Karpas-422 (cell line): ENCODE measurements at regions not wholly inside any gene's neighbourhood (a gene's known extent, or its start where the extent isn't known, plus 50 kb on each side); places are given as distances from the start of the nearest gene placed in this dataset.
"Not testable (repeated sequence)": the region's sequence is repeated elsewhere in the genome, so short reads cannot be mapped to it uniquely, and the experiment has no call there.

ENCODE experiments used
- DNase-seq: peaks from one replicate; pipeline ENCODE4 v3.0.0-alpha.2; 2015
- H2AFZ ChIP-seq: fragments of 200-600 bp; sonication (generic); 2 replicates; pipeline ENCODE4 v1.6.1; 2014; ENCODE audit warnings: antibody characterized with exemption, low read length, mixed read lengths
- H3K27ac ChIP-seq: fragments of 200-600 bp; sonication (generic); 2 replicates; pipeline ENCODE4 v1.5.1; 2014; ENCODE audit warnings: mild to moderate bottlenecking, low read length, moderate library complexity
- H3K27me3 ChIP-seq: fragments of 200-600 bp; sonication (generic); 2 replicates; pipeline ENCODE4 v1.6.1; 2014; ENCODE audit warnings: low read length, mixed read lengths
- H3K36me3 ChIP-seq: fragments of 200-600 bp; sonication (generic); 2 replicates; pipeline ENCODE4 v1.6.1; 2014; ENCODE audit warnings: low read length, mixed read lengths; ENCODE audit not compliant: insufficient read depth
- H3K4me1 ChIP-seq: fragments of 200-600 bp; sonication (generic); 2 replicates; pipeline ENCODE4 v1.6.1; 2014; ENCODE audit warnings: mild to moderate bottlenecking, low read length, mixed read lengths
- H3K4me2 ChIP-seq: fragments of 200-600 bp; sonication (generic); 2 replicates; pipeline ENCODE4 v1.6.1; 2014; ENCODE audit warnings: low read length, low read depth, mild to moderate bottlenecking; ENCODE audit not compliant: poor library complexity, severe bottlenecking
- H3K4me3 ChIP-seq: fragments of 200-600 bp; sonication (generic); 2 replicates; pipeline ENCODE4 v1.5.1; 2014; ENCODE audit warnings: mild to moderate bottlenecking, antibody characterized with exemption, low read length, mixed read lengths
- H3K79me2 ChIP-seq: fragments of 200-600 bp; sonication (generic); 2 replicates; pipeline ENCODE4 v1.6.1; 2014; ENCODE audit warnings: mild to moderate bottlenecking, low read length, mixed read lengths
- H3K9ac ChIP-seq: fragments of 200-600 bp; sonication (generic); 2 replicates; pipeline ENCODE4 v1.6.0; 2014; ENCODE audit warnings: low read length
- H3K9me2 ChIP-seq: fragments of 200-600 bp; sonication (generic), shearing (Covaris generic); replicated peaks from 2 replicates; pipeline ENCODE4 v1.6.0; 2014; ENCODE audit warnings: mild to moderate bottlenecking, low read length, moderate library complexity; ENCODE audit not compliant: insufficient read depth
- H3K9me3 ChIP-seq: fragments of 300-700, 200-600 bp; sonication (generic); 2 replicates; pipeline ENCODE4 v1.6.1; 2014; ENCODE audit warnings: low read length, mixed read lengths
- H4K20me1 ChIP-seq: fragments of 200-600 bp; sonication (generic); 2 replicates; pipeline ENCODE4 v1.6.1; 2014; ENCODE audit warnings: mild to moderate bottlenecking, antibody characterized with exemption, low read length, low read depth; ENCODE audit not compliant: insufficient read depth

DNA sequence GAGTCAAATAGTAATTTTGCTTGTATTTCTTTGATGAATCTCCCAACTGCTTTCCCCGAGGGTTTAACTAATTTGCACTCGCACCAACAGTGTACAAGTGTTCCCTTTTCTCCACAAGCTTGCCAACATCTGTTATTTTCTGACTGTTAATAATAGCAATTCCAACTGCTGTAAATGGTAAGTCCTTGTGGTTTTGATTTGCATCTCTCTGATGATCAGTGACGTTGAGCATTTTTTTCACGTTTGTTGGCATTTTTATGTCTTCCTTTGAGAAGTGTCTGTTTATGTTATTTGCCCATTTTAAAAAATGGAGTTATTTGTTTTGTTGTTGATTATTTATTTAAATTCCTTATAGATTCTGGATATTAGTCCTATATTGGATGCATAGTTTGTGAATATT is 399.8 kb upstream of the MAN1A1 start:
- no peaks in the 10 kb centered on the region for H3K79me2 ChIP-seq

GRCh38 chr6:119748535-119748934 is 399.0 kb upstream of the MAN1A1 start:
- H3K27ac ChIP-seq, H3K9ac ChIP-seq, H3K27me3 ChIP-seq, H4K20me1 ChIP-seq, H3K36me3 ChIP-seq, H2AFZ ChIP-seq, H3K4me2 ChIP-seq, H3K9me2 ChIP-seq, H3K9me3 ChIP-seq, H3K4me1 ChIP-seq, H3K79me2 ChIP-seq, DNase-seq, H3K4me3 ChIP-seq: not testable (repeated sequence)

More for the DNA sequence above, 399.8 kb upstream of the MAN1A1 start:
- Histone ChIP-seq H4K20me1 (no peaks in the 10 kb centered on the region), H3K36me3 (no peaks in the 10 kb centered on the region), H2AFZ (no peak overlapping the region), H3K9me3 (no peaks in the 10 kb centered on the region), H3K27ac (no peak overlapping the region), H3K27me3 (no peaks in the 10 kb centered on the region), H3K4me1 (no peaks in the 10 kb centered on the region), H3K9ac (no peak overlapping the region), H3K9me2 (no peaks in the 10 kb centered on the region; the same call in 1 of the 2 replicates), H3K4me2 (no peak overlapping the region), H3K4me3 (no peak overlapping the region)
- DNase-seq, result no peak

- Histone ChIP-seq H3K4me2 (no peak overlapping the region), H2AFZ (no peak overlapping the region), H3K4me1 (no peaks in the 10 kb centered on the region), H3K4me3 (no peak overlapping the region), H3K9me2 (no peaks in the 10 kb centered on the region), H3K36me3 (no peaks in the 10 kb centered on the region), H3K27ac (no peak overlapping the region), H3K9me3 (no peaks in the 10 kb centered on the region), H4K20me1 (no peaks in the 10 kb centered on the region), H3K27me3 (no peaks in the 10 kb centered on the region), H3K9ac (no peak overlapping the region), H3K79me2 (no peaks in the 10 kb centered on the region)
- DNase-seq, result peak; percentile 82
Observed at GRCh38 chr6:119742188-119742803, 392.7 kb upstream of the MAN1A1 start.

- no peaks in the 10 kb centered on the region for H3K79me2 ChIP-seq
- H3K4me2 ChIP-seq, result no peak overlapping the region
- no peaks in the 10 kb centered on the region for H3K27me3 ChIP-seq
- H3K4me3 ChIP-seq, result no peak overlapping the region
- H3K9ac ChIP-seq, result no peak overlapping the region
- no peaks in the 10 kb centered on the region for H3K4me1 ChIP-seq
- H3K9me2 ChIP-seq, result no peaks in the 10 kb centered on the region
- no peak for DNase-seq
- no peak overlapping the region for H3K27ac ChIP-seq
- H3K9me3 ChIP-seq, result no peaks in the 10 kb centered on the region
- H3K36me3 ChIP-seq, result no peaks in the 10 kb centered on the region
- H2AFZ ChIP-seq, result no peak overlapping the region
- no peaks in the 10 kb centered on the region for H4K20me1 ChIP-seq
Observed at GRCh38 chr6:119739769-119740168, 390.2 kb upstream of the MAN1A1 start.

GRCh38 chr6:119738425-119738824 is 388.9 kb upstream of the MAN1A1 start:
- Histone ChIP-seq H3K27ac (no peak overlapping the region), H3K9me2 (no peaks in the 10 kb centered on the region), H3K27me3 (no peaks in the 10 kb centered on the region), H2AFZ (no peak overlapping the region), H3K9ac (no peak overlapping the region), H3K79me2 (no peaks in the 10 kb centered on the region), H3K36me3 (no peaks in the 10 kb centered on the region), H3K4me1 (no peaks in the 10 kb centered on the region), H3K4me2 (no peak overlapping the region), H3K4me3 (no peak overlapping the region), H3K9me3 (no peaks in the 10 kb centered on the region), H4K20me1 (no peaks in the 10 kb centered on the region)
- no peak for DNase-seq

GRCh38 chr6:119736296-119737021 is 386.9 kb upstream of the MAN1A1 start:
- no peak overlapping the region for H3K27ac ChIP-seq
- no peaks in the 10 kb centered on the region for H3K36me3 ChIP-seq
- no peaks in the 10 kb centered on the region for H3K79me2 ChIP-seq
- no peak overlapping the region for H2AFZ ChIP-seq
- H3K9ac ChIP-seq, result no peak overlapping the region
- no peaks in the 10 kb centered on the region for H3K9me2 ChIP-seq
- H3K4me1 ChIP-seq, result no peaks in the 10 kb centered on the region
- DNase-seq, result no peak
- no peak overlapping the region for H3K4me3 ChIP-seq
- H3K4me2 ChIP-seq, result no peak overlapping the region
- H3K27me3 ChIP-seq, result no peaks in the 10 kb centered on the region
- H3K9me3 ChIP-seq, result no peaks in the 10 kb centered on the region
- no peaks in the 10 kb centered on the region for H4K20me1 ChIP-seq

DNA sequence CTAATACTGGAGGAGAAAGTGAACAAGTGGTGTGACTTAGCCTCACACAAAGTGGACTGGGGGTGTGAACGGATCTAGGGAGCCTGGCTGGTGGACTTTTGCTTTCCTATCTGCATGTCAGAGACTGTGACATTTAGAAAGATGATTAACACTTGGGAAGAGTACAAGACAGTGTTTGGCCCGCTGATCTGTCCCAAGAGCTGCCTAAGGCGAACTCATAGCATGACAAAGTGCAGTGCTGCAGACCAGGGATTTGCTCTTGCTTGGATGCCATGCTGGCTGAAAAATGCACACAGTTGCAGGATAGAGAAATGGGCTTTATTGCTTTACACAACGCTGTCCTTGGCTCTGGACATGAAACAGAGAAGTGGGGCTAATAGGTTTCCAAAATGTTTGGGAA is 386.0 kb upstream of the MAN1A1 start:
- Histone ChIP-seq H3K79me2 (no peaks in the 10 kb centered on the region), H3K9ac (no peak overlapping the region), H3K4me3 (no peak overlapping the region), H3K9me3 (no peaks in the 10 kb centered on the region), H3K27ac (no peak overlapping the region), H3K4me1 (no peaks in the 10 kb centered on the region), H3K36me3 (no peaks in the 10 kb centered on the region), H2AFZ (no peak overlapping the region), H3K4me2 (no peak overlapping the region), H3K27me3 (no peaks in the 10 kb centered on the region), H3K9me2 (no peaks in the 10 kb centered on the region), H4K20me1 (no peaks in the 10 kb centered on the region)
- DNase-seq, result no peak

- no peaks in the 10 kb centered on the region for H3K9me3 ChIP-seq
Observed at GRCh38 chr6:119734227-119734626, 384.7 kb upstream of the MAN1A1 start.

More at GRCh38 chr6:119734227-119734626, 384.7 kb upstream of the MAN1A1 start:
- Histone ChIP-seq H3K4me1 (no peaks in the 10 kb centered on the region), H2AFZ (0 out of 2 replicates have a peak overlapping the region, but pooled peaks have one; percentile 36), H3K27ac (no peak overlapping the region), H3K36me3 (no peaks in the 10 kb centered on the region), H3K27me3 (no peaks in the 10 kb centered on the region), H3K9me2 (no peaks in the 10 kb centered on the region), H4K20me1 (no peaks in the 10 kb centered on the region), H3K79me2 (no peaks in the 10 kb centered on the region), H3K9ac (no peak overlapping the region), H3K4me2 (no peak overlapping the region), H3K4me3 (no peak overlapping the region)
- DNase-seq, result no peak
